GM18909 (cell line): ENCODE measurements at regions not wholly inside any gene's neighbourhood (a gene's known extent, or its start where the extent isn't known, plus 50 kb on each side); places are given as distances from the start of the nearest gene placed in this dataset.

ENCODE experiments used
- ATAC-seq: cut with Tn5 transposase; IDR thresholded peaks from one replicate; pipeline ENCODE4 v1.9.1; 2021; ENCODE audit warnings: mild to moderate bottlenecking; ENCODE audit not compliant: unreplicated experiment, poor library complexity

DNA sequence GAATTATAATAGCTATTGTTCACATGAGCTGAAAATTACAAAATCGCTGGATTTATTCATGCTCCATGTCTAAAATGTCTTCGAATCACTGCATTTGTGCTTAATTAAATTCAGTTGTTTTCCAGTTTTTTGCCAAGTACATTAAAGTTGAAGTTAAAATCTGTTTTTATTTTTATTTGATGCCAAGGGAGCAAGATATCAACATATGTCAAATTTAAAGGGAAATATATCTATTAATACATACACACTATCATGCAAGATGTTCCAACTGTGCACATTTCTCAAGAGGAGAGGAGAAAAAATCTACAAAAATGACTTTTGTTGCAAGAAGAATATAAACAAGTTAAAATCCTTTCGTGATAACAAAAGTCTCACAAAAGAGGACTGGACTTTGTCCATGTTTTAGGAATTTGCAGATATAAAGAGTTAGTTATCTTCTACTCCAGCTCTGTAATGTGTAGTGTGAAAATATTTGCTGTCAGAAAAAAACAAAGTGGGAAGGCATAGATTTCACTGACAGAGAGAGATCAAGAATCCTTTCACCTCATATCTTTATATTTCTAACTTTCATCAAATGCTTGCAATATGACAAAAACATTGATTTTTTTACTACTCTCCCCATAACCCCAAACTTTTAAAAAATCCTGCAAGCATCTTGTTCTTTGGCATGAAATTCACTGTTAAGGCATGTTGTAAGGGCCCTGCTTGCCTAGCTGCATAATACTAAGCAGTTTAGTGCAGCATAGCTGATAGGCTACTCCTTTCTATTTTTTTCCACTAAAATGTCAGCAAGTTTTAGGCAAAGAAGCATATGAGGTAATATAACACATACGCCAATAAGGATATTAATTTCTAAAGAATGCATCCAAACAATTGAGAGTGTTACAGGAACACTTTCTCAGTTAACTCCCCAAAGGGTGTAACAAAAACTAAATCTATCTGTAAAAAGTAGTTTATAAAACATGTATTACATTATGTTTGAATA lies 340.2 kb upstream of the ADAMTS5 start:
- no peak for ATAC-seq

DNA sequence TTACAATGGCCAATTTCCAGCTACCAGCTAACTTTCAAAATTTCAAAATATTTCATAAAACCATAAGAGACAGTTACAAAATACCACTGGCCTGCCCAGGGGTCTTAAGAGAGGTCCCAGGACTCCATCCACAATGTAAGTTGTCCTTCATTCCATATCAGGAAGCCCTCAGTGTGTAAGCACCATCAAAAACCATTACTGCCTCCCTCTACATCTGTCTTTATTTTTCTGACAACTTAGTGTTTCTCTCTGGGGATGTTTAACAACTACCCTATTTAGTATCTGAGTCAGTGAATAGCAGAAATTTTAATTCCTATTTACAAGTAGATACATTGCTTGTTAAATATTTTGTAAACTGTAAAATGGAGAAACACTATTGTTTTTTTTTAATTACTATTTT lies 339.3 kb upstream of the ADAMTS5 start:
- ATAC-seq: no peak

DNA sequence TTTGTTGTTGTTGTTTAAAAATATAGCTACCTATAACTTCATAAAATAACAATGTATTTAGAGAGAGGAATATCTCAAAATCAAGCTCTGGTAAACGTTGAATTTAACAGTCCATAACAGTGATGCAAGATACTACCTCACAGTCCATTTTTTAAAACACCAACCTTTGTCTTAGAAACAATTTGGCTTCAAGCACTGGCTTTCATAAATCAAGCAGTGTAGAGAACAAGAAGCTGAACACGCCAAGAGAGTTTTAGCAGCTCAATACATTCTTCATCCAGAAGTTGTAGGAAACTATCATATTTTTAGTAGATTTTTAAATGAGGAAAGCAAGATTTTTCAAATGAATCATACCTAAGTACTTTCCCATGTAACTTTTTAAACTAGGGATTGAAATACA lies 334.3 kb upstream of the ADAMTS5 start:
- no peak for ATAC-seq

DNA sequence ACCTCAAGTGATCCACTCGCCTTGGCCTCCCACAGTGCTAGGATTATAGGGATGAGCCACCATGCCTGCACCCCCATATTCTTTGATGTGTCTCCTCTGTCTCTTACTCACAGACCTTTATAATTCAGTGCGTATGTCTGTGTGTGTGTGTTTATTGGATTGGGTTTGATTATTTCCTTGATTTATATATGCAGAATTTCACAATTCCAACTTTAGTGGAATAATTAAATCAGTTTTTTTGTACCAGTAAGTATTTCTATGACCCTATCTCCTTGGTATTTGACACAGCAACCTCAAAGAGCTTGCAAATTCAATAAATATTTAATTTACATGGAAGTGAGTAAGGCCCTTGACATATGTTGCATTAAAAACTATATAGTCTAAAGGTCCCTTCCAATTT lies 333.9 kb upstream of the ADAMTS5 start:
- ATAC-seq: no peak

- no peak for ATAC-seq
Observed at GRCh38 chr21:27298465-27298864, 331.6 kb upstream of the ADAMTS5 start.

- no peak for ATAC-seq
Observed at GRCh38 chr21:27293239-27293638, 326.4 kb upstream of the ADAMTS5 start.

GRCh38 chr21:27292783-27293182 lies 325.9 kb upstream of the ADAMTS5 start:
- no peak for ATAC-seq

GRCh38 chr21:27292229-27292628 lies 325.3 kb upstream of the ADAMTS5 start:
- ATAC-seq: no peak

DNA sequence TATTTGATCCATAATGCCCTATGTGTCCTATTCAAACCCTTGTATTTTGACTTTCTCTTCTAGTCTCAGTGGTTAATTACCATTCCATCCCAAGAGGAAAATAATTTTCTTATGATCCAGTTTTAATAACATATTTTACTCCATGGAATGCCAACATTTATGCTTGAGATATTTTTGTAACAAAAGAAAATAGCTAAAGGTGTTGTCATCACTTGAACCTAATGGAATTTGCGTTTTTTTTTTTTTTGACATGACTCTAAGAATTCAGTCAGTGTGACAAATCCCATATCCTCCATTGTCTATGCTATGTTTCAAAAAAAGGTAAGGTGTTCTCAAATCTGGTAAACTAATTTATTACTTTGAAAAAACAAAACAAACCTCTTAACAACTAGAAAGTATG lies 324.1 kb upstream of the ADAMTS5 start:
- no peak for ATAC-seq

DNA sequence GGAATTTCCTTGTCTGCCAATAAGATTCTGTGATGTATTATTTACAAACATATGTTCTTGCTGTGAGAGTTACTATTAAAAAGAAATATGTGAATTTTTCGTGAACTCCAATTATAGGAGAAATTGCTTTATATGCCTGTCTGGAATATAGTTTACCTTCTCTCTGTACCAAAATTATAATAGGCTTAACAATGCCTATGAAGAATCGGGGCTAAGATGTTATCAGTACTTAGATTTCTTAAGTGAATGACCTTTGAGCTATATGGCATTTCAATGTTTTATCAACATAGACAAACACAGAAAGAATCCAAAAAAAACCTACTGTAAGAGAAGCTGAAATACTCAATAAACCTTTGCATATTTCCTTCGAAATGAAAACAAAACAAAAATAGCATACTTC lies 323.1 kb upstream of the ADAMTS5 start:
- ATAC-seq: no peak

GRCh38 chr21:27286760-27287159 lies 319.9 kb upstream of the ADAMTS5 start:
- ATAC-seq: no peak

DNA sequence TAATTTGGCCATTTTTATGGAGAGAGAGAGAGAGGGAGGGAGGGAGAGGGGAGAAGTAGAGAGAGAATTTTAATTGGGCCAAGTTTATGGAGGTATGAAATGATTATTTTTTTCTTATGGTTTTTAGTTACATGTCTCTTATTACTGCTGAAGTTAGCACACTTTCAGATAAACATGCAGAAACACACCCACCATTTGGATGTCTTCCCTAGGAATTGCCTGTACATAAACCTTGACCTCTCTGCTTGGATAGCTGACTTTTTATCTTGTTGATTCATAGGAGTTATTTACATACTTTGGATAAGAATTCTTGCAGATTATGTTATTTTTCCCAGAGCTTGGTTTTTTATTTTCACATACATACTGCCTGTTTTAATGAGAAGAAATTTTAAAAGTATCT lies 310.2 kb upstream of the ADAMTS5 start:
- no peak for ATAC-seq

- no peak for ATAC-seq
Observed at GRCh38 chr21:27275294-27275927, 308.5 kb upstream of the ADAMTS5 start.

DNA sequence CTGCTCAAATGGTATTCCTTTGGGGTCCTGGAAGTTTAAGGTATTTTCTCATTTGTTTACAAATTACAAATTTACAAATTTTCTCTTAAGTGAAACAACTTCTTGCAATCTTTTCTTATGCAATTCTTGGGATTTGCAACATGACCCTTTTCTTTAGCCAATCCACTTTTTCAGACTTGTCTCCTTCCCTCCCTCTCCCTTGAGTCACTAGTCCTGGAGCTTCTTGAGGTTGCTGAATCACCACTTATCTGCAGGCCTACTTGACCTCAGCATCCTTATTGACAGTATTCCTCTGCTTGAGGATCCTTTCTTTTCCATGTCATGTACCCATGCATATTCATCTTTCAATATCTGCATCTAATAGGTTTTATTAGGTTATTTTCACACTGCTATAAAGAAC lies 302.8 kb upstream of the ADAMTS5 start:
- ATAC-seq: no peak

GRCh38 chr21:27268290-27268689 lies 301.4 kb upstream of the ADAMTS5 start:
- no peak for ATAC-seq

DNA sequence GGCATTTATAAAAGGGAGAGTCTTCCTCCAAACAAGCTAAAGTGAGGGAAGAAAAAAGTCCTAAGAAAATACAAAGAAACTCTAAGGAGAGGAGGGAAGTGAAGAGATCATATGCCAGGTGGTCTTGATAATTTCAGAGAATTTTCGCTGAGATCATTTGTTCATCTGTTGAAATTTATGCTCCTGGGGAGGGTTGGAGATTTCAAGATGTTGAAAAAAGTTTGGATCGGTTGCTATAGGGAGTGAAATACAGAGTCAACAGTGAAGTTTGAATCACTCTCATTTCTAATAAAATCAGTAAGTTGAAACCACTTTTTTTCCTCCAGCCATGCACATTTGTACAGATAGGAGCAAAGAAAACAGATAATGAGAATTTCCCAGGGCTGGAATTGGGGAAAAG lies 299.1 kb upstream of the ADAMTS5 start:
- ATAC-seq: no peak

- ATAC-seq: no peak
Observed at GRCh38 chr21:27265492-27265891, 298.6 kb upstream of the ADAMTS5 start.

DNA sequence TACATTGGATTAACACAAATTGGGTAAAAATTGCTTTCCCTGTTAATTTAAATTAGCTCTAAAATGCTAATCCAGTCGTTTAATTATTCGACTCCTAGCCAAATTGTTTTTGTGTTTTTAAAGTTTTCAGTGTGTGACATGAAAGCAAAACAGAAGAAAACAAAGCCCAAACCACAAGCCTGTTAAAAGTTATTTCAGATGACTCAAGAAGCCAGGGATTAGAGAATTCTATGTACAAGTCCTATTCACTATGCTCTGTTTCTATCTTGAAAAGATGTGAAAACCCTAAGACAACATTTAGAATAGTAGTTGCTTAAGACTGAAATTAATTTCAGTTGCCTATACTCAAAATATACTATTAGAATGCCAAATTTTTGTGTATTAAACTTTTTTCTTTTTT lies 294.8 kb upstream of the ADAMTS5 start:
- no peak for ATAC-seq

DNA sequence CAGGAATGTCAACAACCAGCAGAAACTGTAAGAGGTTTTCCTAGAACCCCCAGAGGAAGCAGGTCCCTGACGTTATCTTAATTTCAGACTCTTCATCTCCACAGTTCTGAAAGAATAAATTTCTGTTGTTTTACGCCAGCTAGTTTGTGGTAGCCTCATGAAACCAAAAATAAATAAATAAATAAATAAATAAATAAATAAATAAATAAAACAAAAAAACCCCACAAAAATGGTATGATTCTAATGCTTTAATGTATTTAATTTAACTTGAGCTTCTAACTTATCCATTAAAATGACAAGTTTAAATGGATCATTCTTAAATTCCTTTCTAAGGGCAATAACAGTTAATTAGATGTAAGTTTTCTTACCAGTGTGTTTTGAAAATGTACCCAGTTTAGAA lies 293.8 kb upstream of the ADAMTS5 start:
- ATAC-seq: no peak

GRCh38 chr21:27258742-27259448 lies 292.0 kb upstream of the ADAMTS5 start:
- ATAC-seq: no peak

GRCh38 chr21:27257908-27258556 lies 291.1 kb upstream of the ADAMTS5 start:
- ATAC-seq: no peak
